ENCODE measurements at regions not wholly inside any gene's neighbourhood (a gene's known extent, or its start where the extent isn't known, plus 50 kb on each side); places are given as distances from the start of the nearest gene placed in this dataset.

- Mint-ChIP-seq H3K4me3 (ENCODE audit: unreplicated experiment) (no peak overlapping the region), H3K27ac (ENCODE audit: unreplicated experiment) (no peak overlapping the region), H3K4me1 (ENCODE audit: low read depth) (peaks cover 6% of the 10 kb centered on the region), H3K36me3 (ENCODE audit: low read depth) (no peaks in the 10 kb centered on the region), H3K9me3 (ENCODE audit: low read depth) (peaks cover 5% of the 10 kb centered on the region), H3K27me3 (ENCODE audit: low read depth) (no peaks in the 10 kb centered on the region)
- no peak for DNase-seq (ENCODE audit: low spot score)
- no peak for TF ChIP-seq CTCF (IDR thresholded peaks at IDR 0.05)
These were observed 68.7 kb upstream of the NDST3 start for GRCh38 chr4:117965622-117966021.

- Mint-ChIP-seq H3K27me3 (ENCODE audit: low read depth) (no peaks in the 10 kb centered on the region), H3K4me3 (ENCODE audit: unreplicated experiment) (no peak overlapping the region), H3K4me1 (ENCODE audit: low read depth) (peaks cover 14% of the 10 kb centered on the region), H3K9me3 (ENCODE audit: low read depth) (peaks cover 5% of the 10 kb centered on the region), H3K36me3 (ENCODE audit: low read depth) (no peaks in the 10 kb centered on the region), H3K27ac (ENCODE audit: unreplicated experiment) (no peak overlapping the region)
- TF ChIP-seq CTCF (IDR thresholded peaks at IDR 0.05) = peak; percentile 30
- no peak for DNase-seq (ENCODE audit: low spot score)
These were observed 65.7 kb upstream of the NDST3 start for GRCh38 chr4:117968606-117969005.

- Mint-ChIP-seq H3K4me1 (ENCODE audit: low read depth) (peaks cover 8% of the 10 kb centered on the region), H3K27me3 (ENCODE audit: low read depth) (no peaks in the 10 kb centered on the region), H3K27ac (ENCODE audit: unreplicated experiment) (no peak overlapping the region), H3K4me3 (ENCODE audit: unreplicated experiment) (no peak overlapping the region), H3K9me3 (ENCODE audit: low read depth) (peaks cover 5% of the 10 kb centered on the region), H3K36me3 (ENCODE audit: low read depth) (no peaks in the 10 kb centered on the region)
- DNase-seq (ENCODE audit: low spot score) = no peak
- TF ChIP-seq CTCF (IDR thresholded peaks at IDR 0.05) = no peak
These were observed 62.9 kb upstream of the NDST3 start for GRCh38 chr4:117971403-117971802.

DNA sequence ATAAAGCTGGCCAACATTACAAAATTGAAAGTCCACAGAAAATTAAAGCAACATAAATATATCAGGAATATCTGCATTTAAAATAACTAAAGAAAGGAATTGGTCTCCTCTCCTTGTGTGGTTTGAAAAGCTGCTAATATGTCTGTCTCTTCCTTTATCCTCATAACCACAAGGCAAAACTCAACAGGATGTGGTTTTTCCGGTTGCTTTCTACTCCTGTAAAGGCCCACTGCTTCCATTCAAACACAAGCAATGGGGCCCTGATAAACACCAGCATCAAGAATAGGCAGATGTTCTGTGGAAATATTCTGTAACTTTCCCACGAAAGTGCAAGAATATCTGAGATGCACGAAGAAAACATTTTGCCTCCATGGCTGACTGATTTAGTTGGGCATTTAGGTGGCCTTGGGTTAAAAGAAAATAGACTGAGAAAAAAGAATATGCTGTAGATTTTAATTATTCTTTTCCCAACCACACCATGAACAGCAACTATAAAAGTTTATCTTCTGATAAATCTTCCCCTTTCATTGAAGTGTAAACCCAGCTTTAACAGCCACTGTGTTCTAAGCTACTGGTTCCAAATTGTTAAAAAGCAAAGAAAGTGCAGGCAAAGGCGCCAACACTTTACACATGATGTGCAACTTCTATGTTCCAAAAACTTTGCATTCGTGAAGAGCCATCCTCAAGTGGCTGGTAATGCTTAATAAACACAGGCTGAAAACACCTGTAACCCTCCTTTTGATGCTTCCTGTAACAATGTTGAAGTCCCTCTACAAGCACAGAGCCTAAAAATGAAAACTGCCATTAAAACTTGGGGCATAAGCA is 50.5 kb upstream of the NDST3 start:
- no peak for TF ChIP-seq CTCF (IDR thresholded peaks at IDR 0.05)
- Mint-ChIP-seq H3K27ac (ENCODE audit: unreplicated experiment) (no peak overlapping the region), H3K36me3 (ENCODE audit: low read depth) (no peaks in the 10 kb centered on the region), H3K4me3 (ENCODE audit: unreplicated experiment) (no peak overlapping the region), H3K9me3 (ENCODE audit: low read depth) (peaks cover 15% of the 10 kb centered on the region), H3K27me3 (ENCODE audit: low read depth) (no peaks in the 10 kb centered on the region), H3K4me1 (ENCODE audit: low read depth) (no peaks in the 10 kb centered on the region)
- no peak for DNase-seq (ENCODE audit: low spot score)

DNA sequence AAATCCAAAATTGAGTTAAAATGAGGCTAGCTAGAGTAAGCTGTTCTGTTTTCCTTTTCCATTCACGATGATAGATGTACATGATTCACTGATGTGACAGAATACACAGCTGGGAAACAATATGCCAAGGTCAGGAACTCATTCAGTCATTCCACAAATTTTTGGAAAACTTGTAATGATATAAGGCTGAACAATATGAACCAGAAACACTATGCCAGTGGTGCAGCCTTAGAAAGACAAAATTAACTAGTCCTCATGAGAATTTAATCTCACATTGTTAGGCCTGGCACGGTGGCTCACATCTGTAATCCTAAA is 50.0 kb upstream of the NDST3 start:
- Mint-ChIP-seq H3K27me3 (ENCODE audit: low read depth) (no peaks in the 10 kb centered on the region), H3K27ac (ENCODE audit: unreplicated experiment) (no peak overlapping the region), H3K4me3 (ENCODE audit: unreplicated experiment) (no peak overlapping the region), H3K36me3 (ENCODE audit: low read depth) (no peaks in the 10 kb centered on the region), H3K4me1 (ENCODE audit: low read depth) (no peaks in the 10 kb centered on the region), H3K9me3 (ENCODE audit: low read depth) (peaks cover 13% of the 10 kb centered on the region)
- no peak for DNase-seq (ENCODE audit: low spot score)
- TF ChIP-seq CTCF (IDR thresholded peaks at IDR 0.05) = no peak
